ENCODE measurements at regions not wholly inside any gene's neighbourhood (a gene's known extent, or its start where the extent isn't known, plus 50 kb on each side); places are given as distances from the start of the nearest gene placed in this dataset.

GRCh38 chr5:155620821-155621410 lies 607.4 kb downstream of the KIF4B start:
- ATAC-seq (no peak), DNase-seq (ENCODE audit: low read depth, low spot score) (no peak)
- Histone ChIP-seq H3K4me1 (ENCODE audit: control insufficient read depth in 1 of 2, insufficient read depth in 2 of 2, low read length in 2 of 2) (no peaks in the 10 kb centered on the region), H3K27ac (ENCODE audit: low read depth, low read length) (no peak overlapping the region), H3K9me2 (ENCODE audit: insufficient read depth) (no peaks in the 10 kb centered on the region), H3K27me3 (ENCODE audit: insufficient read depth, low read length) (no peaks in the 10 kb centered on the region), H2AFZ (ENCODE audit: low read depth, low read length, poor library complexity, severe bottlenecking) (no peak overlapping the region), H4K20me1 (ENCODE audit: insufficient read depth) (no peaks in the 10 kb centered on the region), H3K9ac (ENCODE audit: low read length) (no peak overlapping the region), H3K36me3 (ENCODE audit: control insufficient read depth in 1 of 2, insufficient read depth in 2 of 2, low read length in 2 of 2) (no peaks in the 10 kb centered on the region), H3K4me2 (ENCODE audit: low read length) (no peak overlapping the region), H3K79me2 (ENCODE audit: insufficient read depth, low read length) (no peaks in the 10 kb centered on the region), H3K4me3 (replicated peaks in 1 of 2; ENCODE audit: low read depth in 1 of 2, low read length in 2 of 2) (no peak overlapping the region), H3K9me3 (ENCODE audit: control insufficient read depth in 1 of 2, insufficient read depth in 1 of 2, low read depth in 1 of 2, low read length in 2 of 2) (no peaks in the 10 kb centered on the region)
- POLR2A ChIA-PET = no interaction called here
- TF ChIP-seq TCF7L2 (IDR thresholded peaks at IDR 0.05; ENCODE audit: borderline replicate concordance, extremely low read depth, insufficient read depth, insufficient read length) = no peak
- no peak for TF ChIP-seq MAX (IDR thresholded peaks at IDR 0.05)
- no peak for TF ChIP-seq ELF1 (IDR thresholded peaks at IDR 0.05; ENCODE audit: borderline replicate concordance, low read depth)
- no peak for TF ChIP-seq RAD21 (IDR thresholded peaks at IDR 0.05; ENCODE audit: low read depth)
- TF ChIP-seq POLR2A (IDR thresholded peaks at IDR 0.05; ENCODE audit: borderline replicate concordance, extremely low read depth, insufficient read depth, insufficient read length) = no peak
- TF ChIP-seq ZNF274 (IDR thresholded peaks at IDR 0.05; ENCODE audit: low read depth, low read length) = no peak
- no peak for TF ChIP-seq SP1 (IDR thresholded peaks at IDR 0.05; ENCODE audit: low read depth)
- TF ChIP-seq POLR2AphosphoS5 (IDR thresholded peaks at IDR 0.05; ENCODE audit: low read depth, low read length) = no peak
- no peak for TF ChIP-seq EZH2phosphoT487 (IDR thresholded peaks at IDR 0.05; ENCODE audit: borderline replicate concordance)
- intact Hi-C loops (cut with micrococcal nuclease) = no loop called here
- BruUV-seq (replicated peaks) = no TSS peak
- CTCF ChIA-PET = no interaction called here
- RAD21 ChIA-PET (ENCODE audit: low non-redundant PET in 1 of 2, low total read pairs in 2 of 2, uncharacterized antibody in 2 of 2, unreplicated experiment in 2 of 2) = no interaction called here

GRCh38 chr5:155624597-155625241 lies 611.2 kb downstream of the KIF4B start:
- Histone ChIP-seq H3K9ac (ENCODE audit: low read length) (no peak overlapping the region), H3K36me3 (ENCODE audit: control insufficient read depth in 1 of 2, insufficient read depth in 2 of 2, low read length in 2 of 2) (no peaks in the 10 kb centered on the region), H3K79me2 (ENCODE audit: insufficient read depth, low read length) (no peaks in the 10 kb centered on the region), H3K4me3 (replicated peaks in 1 of 2; ENCODE audit: low read depth in 1 of 2, low read length in 2 of 2) (no peak overlapping the region), H2AFZ (ENCODE audit: low read depth, low read length, poor library complexity, severe bottlenecking) (no peak overlapping the region), H3K27ac (ENCODE audit: low read depth, low read length) (no peak overlapping the region), H3K4me1 (ENCODE audit: control insufficient read depth in 1 of 2, insufficient read depth in 2 of 2, low read length in 2 of 2) (no peaks in the 10 kb centered on the region), H3K9me3 (ENCODE audit: control insufficient read depth in 1 of 2, insufficient read depth in 1 of 2, low read depth in 1 of 2, low read length in 2 of 2) (0 out of 4 replicates have a peak, but pooled peaks cover 0 to 2% of the 10 kb centered on the region in 2 experiments), H3K9me2 (ENCODE audit: insufficient read depth) (no peaks in the 10 kb centered on the region), H4K20me1 (ENCODE audit: insufficient read depth) (no peaks in the 10 kb centered on the region), H3K27me3 (ENCODE audit: insufficient read depth, low read length) (no peaks in the 10 kb centered on the region), H3K4me2 (ENCODE audit: low read length) (no peak overlapping the region)
- intact Hi-C loops (cut with micrococcal nuclease) = no loop called here
- ChIA-PET RAD21 (ENCODE audit: low non-redundant PET in 1 of 2, low total read pairs in 2 of 2, uncharacterized antibody in 2 of 2, unreplicated experiment in 2 of 2) (no interaction called here), CTCF (no interaction called here), POLR2A (no interaction called here)
- DNase-seq (ENCODE audit: low read depth, low spot score) (no peak), ATAC-seq (no peak)
- BruUV-seq (replicated peaks) = no TSS peak
- TF ChIP-seq ZBTB33 (IDR thresholded peaks at IDR 0.05; ENCODE audit: extremely low read depth, insufficient replicate concordance, low read length) (no peak), EGR1 (IDR thresholded peaks at IDR 0.05; ENCODE audit: low read depth) (no peak), ELF1 (IDR thresholded peaks at IDR 0.05; ENCODE audit: borderline replicate concordance, low read depth) (no peak), ZNF274 (IDR thresholded peaks at IDR 0.05; ENCODE audit: low read depth, low read length) (no peak), YY1 (IDR thresholded peaks at IDR 0.05; ENCODE audit: extremely low read depth, insufficient replicate concordance, low read depth, low read length) (no peak), ZFX (IDR thresholded peaks at IDR 0.05) (no peak)
